GM18502 (cell line): ENCODE measurements at regions not wholly inside any gene's neighbourhood (a gene's known extent, or its start where the extent isn't known, plus 50 kb on each side); places are given as distances from the start of the nearest gene placed in this dataset.
"Not testable (repeated sequence)": the region's sequence is repeated elsewhere in the genome, so short reads cannot be mapped to it uniquely, and the experiment has no call there.

ENCODE experiments used
- ATAC-seq: cut with Tn5 transposase; IDR thresholded peaks from one replicate; pipeline ENCODE4 v1.9.1; 2021; ENCODE audit warnings: mild to moderate bottlenecking; ENCODE audit not compliant: unreplicated experiment, poor library complexity

- no peak for ATAC-seq
Observed at GRCh38 chr3:153925841-153926514, 195.2 kb upstream of the ARHGEF26 start.

- peak; percentile 65 for ATAC-seq
Observed at GRCh38 chr3:153927107-153927506, 194.1 kb upstream of the ARHGEF26 start.

- ATAC-seq: no peak
Observed at GRCh38 chr3:153928851-153929250, 192.3 kb upstream of the ARHGEF26 start.

GRCh38 chr3:153933481-153933880, 187.7 kb upstream of the ARHGEF26 start:
- not testable (repeated sequence) for ATAC-seq

- ATAC-seq: no peak
Observed at GRCh38 chr3:153944084-153944483, 177.1 kb upstream of the ARHGEF26 start.

GRCh38 chr3:153951276-153951675, 169.9 kb upstream of the ARHGEF26 start:
- ATAC-seq: no peak

- ATAC-seq: no peak
Observed at GRCh38 chr3:153952091-153952490, 169.1 kb upstream of the ARHGEF26 start.

GRCh38 chr3:153956613-153957012, 164.6 kb upstream of the ARHGEF26 start:
- ATAC-seq: no peak

- no peak for ATAC-seq
Observed at GRCh38 chr3:153957421-153957820, 163.8 kb upstream of the ARHGEF26 start.

- no peak for ATAC-seq
Observed at GRCh38 chr3:153958635-153959595, 162.3 kb upstream of the ARHGEF26 start.

- ATAC-seq: no peak
Observed at GRCh38 chr3:153960458-153961074, 160.6 kb upstream of the ARHGEF26 start.

- ATAC-seq: no peak
Observed at GRCh38 chr3:153961494-153961893, 159.7 kb upstream of the ARHGEF26 start.

- ATAC-seq: no peak
Observed at GRCh38 chr3:153963012-153963411, 158.2 kb upstream of the ARHGEF26 start.

GRCh38 chr3:153967260-153967659, 153.9 kb upstream of the ARHGEF26 start:
- ATAC-seq: peak; percentile 47

- ATAC-seq: peak; percentile 55
Observed at GRCh38 chr3:153970047-153970446, 151.1 kb upstream of the ARHGEF26 start.

- ATAC-seq: no peak
Observed at GRCh38 chr3:153970741-153971347, 150.3 kb upstream of the ARHGEF26 start.

GRCh38 chr3:153972862-153973261, 148.3 kb upstream of the ARHGEF26 start:
- ATAC-seq: peak; percentile 44

- ATAC-seq: peak; percentile 51
Observed at GRCh38 chr3:153973722-153974265, 147.4 kb upstream of the ARHGEF26 start.

- ATAC-seq: peak; percentile 26
Observed at GRCh38 chr3:153974614-153975013, 146.6 kb upstream of the ARHGEF26 start.

- no peak for ATAC-seq
Observed at GRCh38 chr3:153976891-153977554, 144.2 kb upstream of the ARHGEF26 start.
